Activated CD4-positive, alpha-beta T cell treated with anti-CD3 and anti-CD28 coated beads for 48 hours (primary cell): ENCODE measurements at regions not wholly inside any gene's neighbourhood (a gene's known extent, or its start where the extent isn't known, plus 50 kb on each side); places are given as distances from the start of the nearest gene placed in this dataset.
A peak's percentile ranks its signal among the peaks of the same experiment; 100 is the strongest.

Source experiments
- DNase-seq: peaks from one replicate; pipeline ENCODE4 v3.0.0-alpha.2; 2020

DNA sequence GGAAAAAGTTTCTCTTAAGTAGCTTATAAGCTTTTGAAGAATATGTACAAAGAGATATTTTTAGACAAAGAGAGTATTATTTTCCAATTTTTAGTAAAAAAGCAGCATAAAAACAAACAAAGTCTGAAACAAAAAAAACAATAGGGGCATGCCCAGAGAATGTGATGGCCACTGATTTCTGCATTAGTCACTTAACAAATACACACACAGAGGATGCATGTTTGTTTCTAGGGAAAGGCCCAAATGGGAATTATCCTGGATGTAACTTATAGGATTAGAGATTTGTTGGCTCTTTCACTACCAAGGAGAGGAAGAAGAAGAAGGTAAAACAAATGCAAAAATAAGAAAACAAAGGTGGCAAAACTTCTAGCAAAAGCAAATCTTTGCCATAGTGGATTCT lies 95.9 kb upstream of the SCOC start:
- DNase-seq: no peak

DNA sequence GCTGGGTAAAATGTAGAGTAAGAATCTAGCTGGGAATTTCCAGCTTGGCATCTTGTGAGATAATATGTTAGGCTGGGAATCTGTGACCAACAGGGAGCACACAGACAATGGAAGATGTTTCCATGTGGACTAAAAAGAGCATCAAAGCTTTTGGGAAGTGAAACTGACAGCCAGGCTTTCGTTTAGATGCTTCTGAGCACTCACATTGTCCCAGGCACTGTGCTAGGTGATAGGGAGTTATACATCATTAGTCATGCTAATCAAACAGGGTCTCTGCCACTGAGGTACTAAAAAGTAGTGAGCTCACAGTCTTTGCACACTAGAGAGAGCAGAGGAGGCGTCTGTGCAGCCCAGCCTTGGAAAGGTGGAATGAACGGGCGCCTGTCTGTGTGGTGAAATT lies 101.9 kb upstream of the SCOC start:
- DNase-seq: no peak

DNA sequence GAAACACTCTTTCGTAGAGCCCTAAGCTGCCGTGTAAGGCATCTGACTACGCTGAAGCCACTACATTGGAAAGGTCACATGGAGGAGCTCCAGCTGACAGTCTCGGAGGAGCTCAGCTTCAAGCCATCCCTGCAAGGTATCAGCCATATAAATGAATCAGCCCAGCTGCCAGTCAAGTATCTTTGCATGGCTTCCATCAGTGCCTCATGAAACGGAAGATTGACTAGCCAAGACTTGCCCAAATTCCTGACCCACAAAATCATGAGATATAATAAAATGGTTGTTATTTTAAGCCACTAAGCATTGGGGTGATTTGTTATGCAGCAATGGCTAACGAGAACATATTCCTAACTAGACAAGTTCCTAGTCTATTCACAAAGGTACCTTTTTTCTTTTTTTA lies 104.1 kb upstream of the SCOC start:
- no peak for DNase-seq

DNA sequence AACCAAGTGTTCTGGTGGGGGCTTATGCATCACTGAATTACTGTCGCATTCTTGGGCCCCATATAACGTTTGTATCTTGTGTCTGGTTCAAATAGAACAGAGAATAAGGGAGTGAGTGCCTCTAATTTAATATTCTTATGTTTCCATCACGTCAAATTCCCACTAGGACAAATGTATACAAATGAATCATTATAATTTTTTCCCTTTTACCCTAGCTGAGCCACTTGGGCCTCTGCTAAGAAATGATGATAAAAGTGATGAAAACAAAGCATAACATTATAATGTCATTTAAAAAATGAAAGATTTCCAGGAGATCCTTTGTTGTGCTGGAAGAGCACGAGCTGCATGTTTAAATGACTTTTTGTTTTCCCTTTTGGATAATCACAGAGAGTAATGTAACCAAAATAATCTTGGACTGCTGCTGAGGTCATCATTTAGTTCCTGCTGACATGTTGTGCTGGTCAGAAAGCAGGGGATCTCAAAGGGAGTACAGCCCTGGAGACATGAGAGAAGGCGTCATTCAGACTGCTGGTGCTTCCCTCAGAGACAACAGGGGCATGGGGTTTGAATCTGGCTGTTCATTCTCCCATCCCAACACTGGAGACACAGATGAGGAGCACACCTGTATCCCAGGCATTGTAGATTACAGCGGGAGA lies 105.1 kb upstream of the SCOC start:
- DNase-seq: no peak

DNA sequence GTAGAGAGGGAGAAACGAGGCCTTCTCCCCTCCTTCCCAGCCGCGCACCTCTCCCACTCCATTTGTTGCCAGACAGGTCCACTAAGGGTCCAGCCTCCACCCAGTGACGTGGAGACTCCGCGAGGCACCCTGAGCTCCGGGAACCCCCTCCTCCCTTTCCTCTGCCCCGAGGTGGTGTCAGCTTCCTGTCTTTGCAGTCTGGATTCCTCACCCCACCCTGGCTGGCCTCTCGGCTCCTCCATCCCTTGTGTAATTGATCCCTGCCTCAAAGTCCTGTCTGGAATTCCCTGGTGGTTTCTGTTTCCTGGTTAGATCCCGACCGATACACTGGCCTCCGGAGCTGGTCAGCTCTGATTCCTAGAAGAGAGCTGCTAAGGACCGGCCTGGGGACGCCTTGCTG lies 105.9 kb upstream of the SCOC start:
- no peak for DNase-seq

DNA sequence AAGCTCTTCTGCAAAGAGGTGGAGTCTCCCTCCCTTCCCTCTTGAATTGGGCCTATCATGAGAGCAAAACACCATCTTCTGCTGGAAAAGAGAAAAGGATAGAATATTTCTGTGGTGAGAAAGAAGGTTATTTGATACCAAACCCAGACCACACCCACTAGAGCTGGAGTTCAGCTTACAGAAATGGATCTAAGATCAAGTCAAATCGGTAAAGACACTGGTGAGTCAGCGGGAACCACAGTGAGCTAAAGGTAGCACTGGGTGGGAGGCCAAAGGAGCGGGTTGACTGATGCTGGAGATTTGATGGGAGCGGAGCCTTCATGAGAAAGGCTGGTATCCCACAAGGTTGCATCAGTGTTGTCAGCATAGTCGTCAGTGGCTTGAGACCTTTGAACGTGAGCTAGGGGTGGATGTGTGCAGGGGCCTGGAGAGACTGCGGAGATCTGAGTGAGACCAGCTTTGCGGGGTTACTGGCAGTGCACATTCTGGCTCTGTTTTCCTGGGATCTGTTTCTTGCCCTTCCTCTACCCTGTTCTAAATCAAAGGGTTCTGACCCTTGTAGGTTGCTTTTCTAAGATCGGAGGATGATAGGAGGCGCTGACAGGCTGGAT lies 106.4 kb upstream of the SCOC start:
- peak; percentile 66 for DNase-seq

DNA sequence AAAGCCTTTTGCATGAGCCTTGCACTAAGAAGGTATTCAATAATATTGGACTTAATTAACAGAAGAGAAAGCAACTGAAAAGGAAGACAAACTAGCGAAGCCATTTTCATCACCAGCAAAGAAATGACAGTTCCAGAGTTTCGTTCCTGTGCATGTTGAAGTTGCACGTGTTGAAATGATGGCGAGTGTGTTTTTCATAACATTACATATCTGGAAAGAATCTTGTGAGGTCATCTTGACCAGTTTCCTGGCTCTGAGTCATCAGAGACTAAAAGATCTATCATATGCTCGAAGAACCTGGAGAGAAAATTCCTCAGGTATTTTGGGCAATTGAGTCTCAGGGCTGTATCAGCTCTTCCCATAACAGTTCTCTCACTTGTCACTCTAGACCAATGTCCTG lies 106.2 kb upstream of the MAML3 start:
- DNase-seq: no peak

DNA sequence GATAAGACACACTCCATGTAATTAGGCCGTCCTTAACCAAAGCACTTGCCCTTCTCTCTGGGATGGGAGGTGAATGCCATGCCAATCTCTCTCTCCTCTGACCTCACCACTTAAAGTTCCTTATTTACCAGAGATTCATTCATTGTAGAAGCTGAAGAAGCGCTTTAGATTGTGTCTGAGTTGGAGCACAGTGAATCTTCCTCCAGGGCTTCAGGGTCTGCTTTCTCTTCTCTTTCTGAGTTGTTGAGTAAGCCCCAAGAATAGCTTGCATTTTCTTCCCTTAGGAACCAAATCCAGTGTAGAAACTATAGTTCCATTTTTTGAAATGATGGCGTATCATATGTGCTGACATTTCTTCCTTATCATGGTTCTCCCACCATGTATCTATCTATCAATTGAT lies 104.5 kb upstream of the MAML3 start:
- no peak for DNase-seq

DNA sequence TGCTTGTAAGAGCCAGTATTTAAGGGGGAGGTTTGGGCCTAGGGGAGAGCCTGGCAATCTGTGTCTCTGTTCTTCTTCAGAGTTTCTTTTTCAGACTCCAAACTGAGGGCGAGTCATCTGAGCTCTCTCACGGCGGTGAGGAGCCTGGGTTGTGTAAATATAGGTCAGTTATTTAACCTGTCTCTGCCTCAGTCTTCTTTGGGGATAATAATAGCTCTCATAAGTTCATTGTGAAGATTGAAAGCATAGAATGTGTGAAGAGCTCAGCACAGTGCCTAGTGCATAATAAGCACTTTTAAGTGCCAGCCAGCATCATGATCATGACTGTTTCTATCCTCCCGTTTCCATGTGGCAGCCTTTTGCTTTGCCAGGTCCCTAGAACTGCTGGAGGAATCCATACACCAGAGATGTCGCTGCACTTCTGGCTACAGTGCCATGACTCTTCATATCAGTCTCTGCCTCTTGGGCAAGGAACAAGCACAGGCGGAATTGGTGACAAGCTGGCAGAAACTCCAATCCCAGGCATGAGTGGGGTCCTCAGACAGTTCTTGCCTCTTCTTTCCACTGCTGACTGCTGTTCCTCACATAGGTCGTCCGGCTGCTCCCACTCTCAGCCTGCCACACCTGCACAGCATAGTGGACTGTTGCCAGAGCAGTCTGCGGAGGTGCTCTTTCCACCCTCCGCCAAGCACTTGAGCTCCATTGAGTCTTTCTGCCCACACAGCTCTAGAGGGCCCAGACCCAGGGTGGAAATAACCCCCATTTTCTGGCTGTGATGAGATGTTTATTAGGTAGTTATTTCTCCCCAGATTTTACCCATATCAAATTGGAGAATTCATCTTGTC lies 103.7 kb upstream of the MAML3 start:
- DNase-seq: no peak

DNA sequence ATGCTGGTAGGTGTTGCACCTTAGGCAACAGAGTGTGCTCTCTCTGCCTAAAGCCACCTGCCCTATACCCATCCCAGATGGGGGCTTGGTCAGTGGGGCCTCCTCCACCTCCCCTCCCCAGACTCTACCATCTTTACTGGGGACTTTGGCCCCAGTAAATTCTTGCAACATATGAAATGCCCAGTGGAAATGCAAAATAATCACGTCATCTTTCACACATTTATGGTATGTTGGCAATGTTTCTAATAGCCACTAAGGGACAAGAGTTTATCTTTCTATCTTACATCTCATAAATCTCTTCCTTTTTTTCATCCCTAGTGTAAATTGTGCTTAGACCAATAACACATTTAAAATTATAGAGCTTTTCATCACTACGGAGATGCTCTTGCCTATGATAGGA lies 103.0 kb upstream of the MAML3 start:
- no peak for DNase-seq

DNA sequence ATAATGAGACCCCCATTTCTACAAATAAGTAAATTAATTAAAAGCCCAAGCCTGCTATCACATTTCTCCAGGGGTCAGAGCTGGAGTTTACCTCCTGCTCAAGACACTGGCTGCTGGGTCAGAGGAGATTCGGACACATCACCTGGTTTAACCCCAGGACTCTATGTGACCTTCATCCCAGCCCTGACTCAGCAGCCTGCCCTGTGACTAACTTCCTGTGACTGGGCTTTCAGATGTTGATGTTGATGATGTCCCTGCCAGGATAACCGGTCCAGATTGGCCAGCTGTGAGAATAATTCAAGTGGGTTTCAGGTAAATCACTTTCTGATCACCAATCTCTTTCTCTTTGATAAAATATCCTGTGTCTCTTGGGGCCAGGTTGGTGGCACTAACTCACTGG lies 102.4 kb upstream of the MAML3 start:
- DNase-seq: no peak

DNA sequence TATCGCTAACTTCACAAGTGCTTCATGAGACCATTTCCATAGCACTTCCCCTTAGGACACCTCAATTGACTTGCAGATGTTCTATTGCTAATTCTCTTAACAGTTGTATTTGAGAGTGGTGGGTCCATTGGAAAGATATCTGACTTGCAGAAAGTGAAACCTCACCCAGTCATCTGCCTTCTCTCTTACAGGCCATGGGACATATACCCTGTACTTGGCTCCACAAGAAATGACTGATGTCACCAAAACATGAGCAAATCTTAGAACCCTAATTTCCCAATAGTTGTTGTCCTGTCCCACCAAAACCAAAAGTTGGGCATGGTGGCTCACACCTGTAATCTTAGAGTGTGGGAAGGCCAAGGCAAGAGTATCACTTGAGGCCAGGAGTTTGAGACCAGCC lies 101.9 kb upstream of the MAML3 start:
- DNase-seq: no peak

DNA sequence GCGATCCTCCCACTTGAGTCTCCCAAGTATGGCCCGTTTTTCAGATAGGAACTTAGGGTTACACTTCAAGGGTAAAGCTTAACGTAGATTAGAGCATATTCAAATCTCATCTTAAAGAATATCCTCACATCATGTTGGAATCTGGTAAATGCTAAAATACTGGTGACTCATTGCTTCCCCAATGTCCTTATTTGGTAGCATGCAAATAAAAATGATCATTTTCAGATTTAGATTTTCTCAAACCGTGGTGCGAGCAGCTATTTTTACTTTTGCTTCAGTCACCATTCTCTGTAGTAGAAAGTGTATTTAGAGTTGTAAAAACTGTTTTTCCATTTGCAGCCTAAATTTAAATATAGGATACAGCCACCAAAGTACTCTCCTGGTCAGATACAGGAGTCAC lies 101.5 kb upstream of the MAML3 start:
- DNase-seq: no peak

DNA sequence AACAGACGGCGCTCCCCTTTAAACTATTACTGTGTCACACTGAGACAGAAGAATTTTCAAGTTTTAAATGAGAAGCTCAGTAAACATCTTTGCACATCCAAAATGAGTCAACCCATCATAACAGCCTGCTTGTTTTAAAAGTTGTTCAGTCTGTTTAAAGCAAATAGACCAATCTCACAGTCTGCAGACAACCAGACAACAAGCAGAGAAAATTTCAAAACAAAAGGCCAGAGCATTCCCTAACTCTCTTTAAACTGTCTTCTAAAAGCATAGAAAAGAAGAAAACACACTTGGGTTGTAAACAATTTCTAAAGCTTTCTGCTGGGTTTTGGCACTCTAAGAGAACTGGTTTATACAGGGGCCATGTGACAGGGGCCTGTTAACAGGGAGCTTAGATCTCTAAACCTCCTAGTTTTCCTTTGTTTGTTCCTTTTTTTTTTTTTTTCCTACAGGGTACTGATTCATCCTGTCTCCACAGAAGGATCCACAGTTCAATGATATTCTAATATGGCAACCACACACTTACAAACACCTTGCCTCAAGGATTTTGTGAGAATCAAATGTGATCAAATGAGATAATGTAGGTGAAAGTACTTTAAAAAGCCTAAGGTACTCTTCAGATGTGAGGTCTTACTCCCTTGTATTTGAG lies 100.8 kb upstream of the MAML3 start:
- DNase-seq: no peak

DNA sequence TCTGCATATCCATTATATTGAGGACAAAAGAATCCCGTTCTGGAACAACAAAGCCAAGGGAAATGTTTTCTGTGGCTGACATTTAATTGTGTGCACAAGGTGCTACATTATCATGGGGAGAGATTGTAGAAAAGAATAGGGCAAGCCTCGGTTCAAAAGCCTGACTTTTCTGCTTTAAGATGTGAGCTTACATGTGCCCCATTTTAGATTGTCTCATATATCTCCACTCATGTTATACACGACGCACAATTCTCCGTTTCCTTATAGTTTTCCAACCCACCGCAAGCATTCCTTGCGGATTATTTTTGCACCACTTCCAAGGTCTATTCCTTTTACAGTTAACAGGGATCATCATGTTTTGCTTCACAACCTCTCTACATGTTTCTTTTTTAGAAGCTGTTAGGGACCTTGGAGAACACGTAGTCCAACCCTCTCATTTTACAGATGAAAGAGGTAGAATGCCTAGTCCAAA lies 99.6 kb upstream of the MAML3 start:
- DNase-seq: no peak

DNA sequence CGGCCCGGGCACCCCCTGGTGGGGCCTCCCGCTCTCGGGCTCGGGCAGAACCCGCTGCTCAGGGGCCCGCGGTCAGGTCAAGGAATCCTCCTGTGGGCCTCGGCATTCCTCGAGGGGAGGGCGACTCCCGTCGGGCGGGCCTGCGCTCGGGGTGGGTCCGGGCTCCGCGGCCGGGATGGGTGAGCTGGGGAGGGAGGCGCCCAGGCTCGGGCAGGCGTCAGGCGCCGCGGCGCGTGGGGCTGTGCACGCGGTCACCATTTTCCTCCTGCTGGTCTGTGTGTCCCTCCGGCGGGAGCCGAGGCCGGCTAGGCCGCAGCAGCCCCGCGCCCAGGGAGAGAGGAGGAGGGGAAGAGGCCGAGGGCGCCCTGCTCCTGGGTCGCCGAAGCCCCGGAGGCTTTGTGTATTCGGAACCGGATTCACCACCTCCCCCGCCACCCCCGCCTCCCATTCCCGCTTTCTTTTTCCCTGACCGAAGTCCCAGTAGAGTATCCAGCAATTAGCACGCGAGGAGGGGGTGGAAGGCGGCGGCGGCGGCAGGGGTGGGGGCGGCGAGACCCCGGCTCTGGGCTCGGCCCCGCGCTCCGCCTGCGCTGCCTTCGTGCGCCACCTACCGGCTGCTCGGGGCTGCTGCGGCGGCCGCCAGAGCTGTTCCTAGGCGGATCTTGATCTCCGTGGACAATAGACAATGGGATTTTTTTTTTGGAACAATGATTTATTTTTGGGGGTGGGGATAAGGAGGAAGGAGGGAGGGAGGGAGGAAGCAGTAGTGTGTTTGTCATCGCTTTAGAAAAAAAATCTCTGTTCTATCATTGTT lies 99.0 kb upstream of the MAML3 start:
- peak; percentile 69 for DNase-seq

DNA sequence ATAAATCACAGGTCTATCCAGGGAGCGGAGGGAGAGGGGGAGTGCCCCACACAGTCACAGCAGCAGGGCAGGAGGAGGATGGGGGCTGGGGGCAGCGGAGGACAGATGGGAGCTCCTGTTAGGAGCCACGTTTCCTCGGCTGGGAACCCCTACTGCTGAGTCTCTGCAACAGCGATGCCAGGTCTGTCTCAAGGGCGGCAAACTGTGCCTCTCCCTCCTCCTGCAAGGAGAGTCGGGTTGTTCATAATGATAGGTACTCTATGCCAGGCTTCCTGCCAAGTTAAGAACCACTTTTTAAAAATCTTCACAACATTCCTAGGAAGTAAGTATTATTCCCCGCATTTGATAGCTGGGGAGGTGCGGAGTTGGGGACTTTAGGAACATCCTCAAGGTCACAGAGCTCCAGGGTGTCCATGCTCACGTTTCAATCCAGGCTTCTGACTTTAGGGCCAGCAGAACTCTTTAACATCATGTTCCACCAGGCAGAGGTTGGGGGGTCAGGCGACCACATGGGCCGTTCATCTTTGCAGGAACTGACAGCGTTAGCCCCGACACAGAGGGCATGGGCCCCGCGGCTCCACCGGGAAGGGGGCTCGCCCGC lies 98.3 kb upstream of the MAML3 start:
- DNase-seq: peak; percentile 20

DNA sequence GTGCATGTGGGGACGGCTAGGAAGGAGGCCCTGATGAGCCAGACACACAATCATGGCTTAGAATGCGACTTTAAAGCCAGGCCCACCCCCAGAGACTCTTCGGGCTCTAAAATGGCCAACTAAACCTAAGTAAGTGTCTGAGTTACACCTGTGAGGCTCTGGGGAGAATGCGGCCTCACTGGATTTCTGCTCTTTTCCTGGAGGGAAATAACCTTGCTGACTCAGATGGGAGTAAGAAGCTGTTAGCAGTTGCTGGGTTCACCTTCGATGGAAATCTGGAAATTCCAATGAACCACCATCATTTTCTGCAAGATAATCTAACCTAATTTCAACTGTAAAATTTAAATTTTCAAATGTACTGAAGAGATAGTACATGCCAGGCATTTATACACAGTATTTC lies 97.6 kb upstream of the MAML3 start:
- no peak for DNase-seq

DNA sequence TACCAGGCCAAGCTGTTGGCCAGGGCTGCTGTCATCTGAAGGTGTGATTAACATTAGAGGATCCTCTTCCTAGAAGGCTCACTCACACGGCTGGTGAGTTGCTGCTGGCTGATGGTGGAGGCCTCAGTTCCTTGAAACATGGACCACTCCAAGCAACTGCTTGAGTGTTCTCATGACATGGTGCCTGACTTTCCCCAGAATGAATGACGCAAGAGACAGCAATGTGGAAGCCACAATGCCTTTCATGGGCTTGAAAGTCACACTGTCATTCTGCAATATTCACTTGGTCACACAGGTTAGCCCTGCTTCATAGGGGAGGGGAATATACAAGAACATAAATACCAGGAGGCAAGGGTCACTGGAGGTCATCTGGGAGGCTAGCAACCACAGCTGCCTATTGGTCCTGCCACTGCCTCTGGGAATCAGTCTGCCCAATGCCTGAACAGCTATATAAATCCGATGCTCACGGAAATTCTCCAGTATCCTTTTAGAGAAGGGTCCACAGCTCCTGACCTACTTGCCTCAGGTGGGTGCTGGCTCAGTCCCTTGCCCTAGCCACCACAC lies 97.1 kb upstream of the MAML3 start:
- peak; percentile 24 for DNase-seq

DNA sequence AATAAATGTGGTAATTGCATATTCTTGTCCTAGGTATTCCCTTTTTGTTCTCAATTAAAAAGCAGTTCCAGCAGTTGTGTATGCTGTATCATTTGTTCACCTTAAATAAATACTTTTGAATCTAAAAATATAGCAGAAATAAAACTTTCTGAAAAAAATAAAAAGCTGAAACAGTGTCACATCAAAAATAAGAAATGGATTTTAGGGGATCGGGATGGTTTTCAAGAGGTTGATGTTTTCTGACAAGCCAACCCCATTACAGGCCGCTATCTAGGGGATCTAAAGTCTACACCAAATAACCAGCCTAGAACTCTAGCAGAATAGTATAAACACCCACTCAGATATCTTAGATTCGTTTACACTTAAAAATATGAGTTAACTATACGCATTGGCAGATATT lies 95.4 kb upstream of the MAML3 start:
- DNase-seq: no peak

DNA sequence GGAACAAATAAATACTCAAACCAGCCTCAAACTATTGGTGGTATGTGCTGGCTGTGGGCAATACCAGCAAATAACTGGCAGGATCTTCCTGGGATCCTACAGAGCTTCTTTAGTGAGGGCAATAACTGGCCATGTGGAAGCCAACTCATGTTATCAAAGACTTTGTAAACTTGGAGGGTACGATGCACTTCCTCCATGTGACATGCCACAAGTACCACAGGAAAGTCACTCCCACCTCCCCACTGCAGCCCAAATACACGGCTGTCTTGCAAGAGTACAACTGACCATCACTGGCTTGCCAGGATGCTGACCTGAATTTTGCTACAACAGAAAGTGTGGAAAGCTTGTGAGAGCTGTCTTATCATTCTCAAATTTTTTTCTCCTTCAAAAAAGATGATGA lies 93.3 kb upstream of the MAML3 start:
- DNase-seq: no peak

DNA sequence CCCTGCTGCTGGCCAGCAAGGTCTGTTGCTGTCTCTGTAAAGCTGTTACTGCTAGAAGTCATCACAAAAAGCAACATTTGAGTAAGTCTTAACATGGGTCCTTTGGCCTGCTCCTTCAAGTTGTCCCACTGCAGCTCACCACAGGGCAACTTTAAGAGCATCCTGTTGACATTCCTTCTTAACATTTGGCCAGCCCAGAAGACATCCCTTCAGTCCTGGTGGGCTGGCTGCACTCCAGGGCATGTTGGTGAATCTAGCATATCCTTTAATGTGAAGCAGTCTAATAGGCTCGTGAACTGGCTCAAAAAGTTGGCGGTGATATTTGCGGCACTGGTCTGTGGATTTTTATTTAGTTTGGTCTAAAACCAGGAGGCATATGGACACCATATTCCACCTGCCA lies 92.2 kb upstream of the MAML3 start:
- no peak for DNase-seq
